ENCODE measurements at regions not wholly inside any gene's neighbourhood (a gene's known extent, or its start where the extent isn't known, plus 50 kb on each side); places are given as distances from the start of the nearest gene placed in this dataset.

- H3K4me1 Mint-ChIP-seq (ENCODE audit: low read depth), result peaks cover 10% of the 10 kb centered on the region; the same call in 1 of the 2 replicates
- H3K27ac Mint-ChIP-seq, result no peak overlapping the region
- peaks cover 38% of the 10 kb centered on the region for H3K27me3 Mint-ChIP-seq (ENCODE audit: insufficient read depth)
- DNase-seq, result no peak
- no peak overlapping the region for H3K4me3 Mint-ChIP-seq
- no peaks in the 10 kb centered on the region for H3K9me3 Mint-ChIP-seq
- H3K36me3 Mint-ChIP-seq (ENCODE audit: low read depth), result no peaks in the 10 kb centered on the region
- TF ChIP-seq CTCF (IDR thresholded peaks at IDR 0.05), result no peak
Measured at GRCh38 chr1:31497601-31498000, 78.7 kb upstream of the TINAGL1 start.

- no peak for DNase-seq
- Mint-ChIP-seq H3K27me3 (ENCODE audit: insufficient read depth) (peaks cover 39% of the 10 kb centered on the region), H3K4me3 (no peak overlapping the region), H3K9me3 (no peaks in the 10 kb centered on the region), H3K36me3 (ENCODE audit: low read depth) (no peaks in the 10 kb centered on the region), H3K27ac (no peak overlapping the region), H3K4me1 (ENCODE audit: low read depth) (peaks cover 10% of the 10 kb centered on the region; the same call in 1 of the 2 replicates)
- no peak for TF ChIP-seq CTCF (IDR thresholded peaks at IDR 0.05)
Measured at GRCh38 chr1:31498376-31499040, 77.8 kb upstream of the TINAGL1 start.

- no peak overlapping the region for H3K27ac Mint-ChIP-seq
- peaks cover 44% of the 10 kb centered on the region for H3K27me3 Mint-ChIP-seq (ENCODE audit: insufficient read depth)
- H3K9me3 Mint-ChIP-seq, result no peaks in the 10 kb centered on the region
- H3K4me1 Mint-ChIP-seq (ENCODE audit: low read depth), result peaks cover 24% of the 10 kb centered on the region
- peak; percentile 39 for TF ChIP-seq CTCF (IDR thresholded peaks at IDR 0.05)
- no peaks in the 10 kb centered on the region for H3K36me3 Mint-ChIP-seq (ENCODE audit: low read depth)
- H3K4me3 Mint-ChIP-seq, result no peak overlapping the region
- no peak for DNase-seq
Measured at GRCh38 chr1:31501505-31501904, 74.8 kb upstream of the TINAGL1 start.

- peaks cover 43% of the 10 kb centered on the region for H3K27me3 Mint-ChIP-seq (ENCODE audit: insufficient read depth)
- TF ChIP-seq CTCF (IDR thresholded peaks at IDR 0.05), result no peak
- H3K27ac Mint-ChIP-seq, result no peak overlapping the region
- H3K36me3 Mint-ChIP-seq (ENCODE audit: low read depth), result no peaks in the 10 kb centered on the region
- no peak for DNase-seq
- no peaks in the 10 kb centered on the region for H3K9me3 Mint-ChIP-seq
- H3K4me1 Mint-ChIP-seq (ENCODE audit: low read depth), result peaks cover 25% of the 10 kb centered on the region
- no peak overlapping the region for H3K4me3 Mint-ChIP-seq
Measured at GRCh38 chr1:31502253-31502652, 74.1 kb upstream of the TINAGL1 start.

GRCh38 chr1:31502926-31503511 is 73.3 kb upstream of the TINAGL1 start:
- no peak for DNase-seq
- no peaks in the 10 kb centered on the region for H3K9me3 Mint-ChIP-seq
- H3K36me3 Mint-ChIP-seq (ENCODE audit: low read depth), result no peaks in the 10 kb centered on the region
- peaks cover 43% of the 10 kb centered on the region for H3K27me3 Mint-ChIP-seq (ENCODE audit: insufficient read depth)
- no peak for TF ChIP-seq CTCF (IDR thresholded peaks at IDR 0.05)
- no peak overlapping the region for H3K4me3 Mint-ChIP-seq
- no peak overlapping the region for H3K27ac Mint-ChIP-seq
- peaks cover 18% of the 10 kb centered on the region for H3K4me1 Mint-ChIP-seq (ENCODE audit: low read depth)

Measured in HFFc6 (cell line).